CD4-positive, alpha-beta T cell treated with Interleukin-6 at 100 ng/mL for 8 hours (primary cell): ENCODE measurements at regions not wholly inside any gene's neighbourhood (a gene's known extent, or its start where the extent isn't known, plus 50 kb on each side); places are given as distances from the start of the nearest gene placed in this dataset.

Source experiments
- DNase-seq: peaks from one replicate; pipeline ENCODE4 v3.0.0-alpha.2; 2020; ENCODE audit warnings: mixed read lengths, low spot score

DNA sequence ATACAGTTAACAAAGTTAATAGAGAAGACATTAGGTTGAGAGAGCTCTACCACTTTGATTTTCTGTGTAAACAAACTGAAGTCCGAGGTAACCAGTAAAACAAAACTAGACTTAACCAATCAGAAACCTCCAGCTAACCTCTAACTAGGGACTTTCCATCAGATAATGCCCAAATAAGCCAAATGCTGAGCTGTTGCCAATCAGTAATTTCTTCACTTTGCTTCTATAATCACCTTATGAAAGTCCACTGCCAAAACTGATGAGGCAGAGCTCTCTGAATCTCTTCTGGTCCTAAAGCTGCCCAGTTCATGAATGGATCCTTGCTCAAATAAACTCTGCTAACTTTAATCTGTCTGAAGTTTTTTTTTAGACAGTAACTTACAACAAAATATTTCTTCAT lies 448.0 kb upstream of the NECTIN3 start:
- DNase-seq, result no peak

DNA sequence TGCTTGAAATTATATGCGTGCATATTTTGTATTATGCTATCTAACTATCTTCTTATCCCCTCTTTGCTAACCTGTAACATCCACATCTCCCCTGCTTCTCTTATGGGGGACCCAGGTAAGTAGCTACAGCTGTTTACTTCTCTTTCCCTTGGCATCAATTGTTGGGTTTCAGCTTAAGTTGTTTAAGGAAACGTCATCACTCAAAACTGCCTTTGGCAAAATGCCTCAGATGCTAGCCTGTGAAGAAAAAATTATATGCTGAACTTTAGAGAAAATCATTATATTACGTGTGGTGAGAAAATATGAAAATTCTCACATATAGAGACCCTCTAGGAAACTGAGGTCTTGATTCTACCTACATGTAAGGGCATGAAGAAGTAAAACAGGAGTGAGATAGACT lies 447.0 kb upstream of the NECTIN3 start:
- no peak for DNase-seq

DNA sequence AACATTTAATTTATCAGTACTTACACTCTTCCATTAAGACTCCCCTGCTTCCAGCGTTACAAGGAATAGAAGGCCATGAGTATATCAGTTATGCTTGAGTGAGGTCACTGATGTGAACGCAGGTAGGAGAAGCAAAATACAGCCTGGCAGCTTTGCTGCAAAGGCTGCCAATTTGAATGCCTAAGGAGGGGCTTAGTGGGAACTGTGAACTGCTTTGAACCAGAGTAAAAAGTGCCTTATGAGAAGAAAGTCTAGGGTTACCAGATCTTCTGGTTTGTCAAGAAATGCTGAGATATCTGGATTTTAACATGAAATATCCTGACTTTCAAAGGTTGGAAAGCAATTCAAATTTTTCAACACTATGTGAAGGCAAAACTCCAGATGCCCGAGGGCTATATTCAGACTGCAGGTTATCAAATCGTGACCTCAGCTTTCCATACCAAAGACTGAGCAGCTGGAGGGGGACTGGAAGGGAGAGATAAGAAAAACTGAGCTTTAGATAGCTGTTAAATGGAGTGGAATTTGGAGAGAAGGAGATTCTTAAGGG lies 446.3 kb upstream of the NECTIN3 start:
- DNase-seq, result no peak

DNA sequence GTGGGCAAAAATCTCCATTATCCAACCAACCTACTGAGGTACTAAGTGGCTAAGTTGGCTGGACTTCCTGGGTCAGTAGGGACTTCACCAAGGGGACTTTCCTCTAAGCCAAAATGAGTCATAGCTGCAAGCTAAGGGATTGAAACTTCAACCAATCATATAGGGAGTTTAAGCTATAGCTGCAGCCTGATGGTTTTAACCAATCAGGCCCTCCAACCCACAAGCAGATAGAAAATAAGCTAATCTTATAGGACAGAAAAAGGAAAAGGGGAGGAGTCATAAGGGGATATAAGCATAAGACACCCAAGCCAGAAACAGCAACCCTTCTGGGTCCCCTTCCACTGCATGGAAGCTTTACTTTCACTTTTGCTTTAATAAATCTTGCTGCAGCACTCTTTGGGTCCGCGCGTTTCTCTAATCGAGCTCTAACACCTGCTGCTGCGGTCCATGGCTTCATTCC lies 444.9 kb upstream of the NECTIN3 start:
- peak; percentile 7 for DNase-seq

DNA sequence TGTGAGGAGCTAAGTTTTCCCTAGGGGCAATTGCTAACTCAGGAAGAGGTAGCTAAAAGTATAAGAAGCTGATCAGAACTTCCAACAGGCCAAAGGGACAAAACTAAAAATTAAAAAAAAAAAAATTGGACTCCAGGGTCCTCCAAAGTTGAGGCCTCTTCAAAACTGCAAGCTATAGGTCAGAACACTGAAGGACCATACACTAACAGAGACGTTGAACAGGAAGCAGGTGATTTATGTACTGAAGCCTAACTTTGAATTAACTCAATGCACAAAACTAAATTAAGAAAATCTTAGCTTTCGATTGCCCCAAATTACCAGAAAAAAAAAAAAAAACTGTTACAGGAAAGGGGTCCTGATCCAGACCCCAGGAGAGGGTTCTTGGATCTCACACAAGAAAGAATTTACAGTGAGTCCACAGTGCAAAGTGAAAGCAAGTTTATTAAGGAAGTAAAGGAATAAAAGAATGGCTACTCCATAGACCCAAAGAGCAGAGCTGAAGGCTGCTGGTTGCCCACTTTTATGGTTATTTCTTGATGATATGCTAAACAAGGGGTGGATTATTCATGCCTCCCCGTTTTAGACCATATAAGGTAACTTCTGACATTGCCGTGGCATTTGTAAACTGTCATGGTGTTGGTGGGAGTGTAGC lies 442.8 kb upstream of the NECTIN3 start:
- no peak for DNase-seq

DNA sequence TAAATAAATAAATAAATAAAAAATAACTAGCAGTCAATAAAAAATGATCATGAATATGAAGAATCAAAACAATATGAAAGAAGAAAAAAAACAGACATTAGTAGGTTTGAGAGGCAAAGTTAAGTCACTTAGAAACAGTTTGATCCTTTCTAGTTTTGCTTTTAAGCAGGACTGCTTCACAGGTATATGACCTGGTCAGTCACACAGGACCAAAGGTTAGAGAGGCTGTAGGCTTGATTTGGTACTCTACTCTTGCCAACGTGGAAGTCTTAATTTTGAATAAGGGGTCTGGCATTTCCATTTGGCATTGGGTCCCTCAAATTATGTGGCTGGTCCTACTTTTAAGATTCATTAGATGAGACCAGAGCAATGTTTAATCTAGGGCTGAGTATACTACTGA lies 441.7 kb upstream of the NECTIN3 start:
- DNase-seq, result no peak

DNA sequence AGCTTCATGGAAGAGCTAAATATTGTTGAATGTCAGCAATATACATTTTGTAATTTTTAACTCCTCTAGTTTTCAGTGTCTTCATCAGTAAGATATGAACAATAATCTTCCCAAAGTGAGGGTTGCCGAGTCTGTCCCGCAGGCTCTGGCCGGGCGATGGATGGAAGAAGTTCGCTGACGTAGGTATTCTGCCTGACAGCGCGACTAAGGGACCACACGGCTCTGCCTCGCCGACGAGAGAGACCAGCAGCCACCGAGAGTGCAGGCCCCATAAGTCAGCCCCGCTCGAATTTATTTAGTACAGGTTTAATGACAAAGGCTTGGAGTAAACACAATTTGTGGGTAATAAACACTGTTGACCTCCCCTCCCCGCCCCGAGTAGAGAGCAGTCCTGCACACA lies 427.4 kb upstream of the NECTIN3 start:
- no peak for DNase-seq

DNA sequence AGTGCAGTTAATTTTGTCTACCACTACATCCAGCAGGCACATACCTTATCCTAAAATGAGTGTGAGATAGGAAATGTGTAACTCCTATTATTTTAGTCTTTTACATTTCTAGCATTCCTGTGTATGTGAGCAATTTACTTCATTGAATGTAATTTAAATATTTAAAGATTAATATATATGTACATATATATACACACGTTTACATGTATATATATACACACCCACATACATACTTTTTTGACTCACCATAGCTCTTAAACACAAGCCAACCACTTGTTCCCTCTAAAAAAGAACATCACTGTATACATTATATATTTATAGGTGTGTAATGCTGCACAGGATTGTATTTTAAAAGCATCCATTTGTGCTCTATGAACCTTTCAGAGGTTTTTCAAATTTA lies 425.6 kb upstream of the NECTIN3 start:
- no peak for DNase-seq

DNA sequence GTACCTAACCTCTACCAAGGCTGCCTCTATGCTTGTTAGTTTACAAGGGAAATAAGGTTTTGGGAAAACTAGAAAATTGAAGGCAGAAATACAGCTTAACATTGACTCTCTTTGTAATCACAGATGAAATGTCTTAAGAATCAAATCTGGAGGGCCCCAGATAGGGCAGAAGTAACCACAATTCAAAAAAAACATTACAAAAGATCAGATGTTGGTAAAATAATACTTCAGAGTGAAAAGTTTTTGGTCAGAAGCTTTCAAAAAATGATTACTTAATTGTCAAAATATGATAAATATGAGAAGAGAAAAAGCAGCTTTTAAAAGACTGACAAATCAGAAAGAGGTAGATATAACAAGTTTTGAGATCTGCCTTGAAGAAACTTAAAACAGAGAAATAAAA lies 425.1 kb upstream of the NECTIN3 start:
- DNase-seq, result no peak

DNA sequence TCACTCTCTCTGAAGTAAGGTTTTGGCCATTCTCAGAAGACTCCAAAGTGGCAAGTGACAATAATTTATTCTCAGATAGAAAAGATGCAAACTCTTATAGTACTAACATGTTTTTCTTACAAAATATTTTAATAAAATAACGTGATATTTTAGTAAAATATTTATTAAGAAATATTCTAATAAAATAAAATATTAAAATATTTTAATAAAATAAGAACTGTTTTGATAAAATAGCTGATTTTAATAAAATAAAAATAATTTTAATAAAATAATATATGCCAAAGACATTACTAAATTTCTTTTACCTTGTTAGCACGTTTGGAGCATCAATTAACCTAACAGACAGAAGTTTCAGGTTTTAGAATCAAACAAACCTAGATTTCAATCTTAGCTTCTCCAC lies 424.0 kb upstream of the NECTIN3 start:
- no peak for DNase-seq

DNA sequence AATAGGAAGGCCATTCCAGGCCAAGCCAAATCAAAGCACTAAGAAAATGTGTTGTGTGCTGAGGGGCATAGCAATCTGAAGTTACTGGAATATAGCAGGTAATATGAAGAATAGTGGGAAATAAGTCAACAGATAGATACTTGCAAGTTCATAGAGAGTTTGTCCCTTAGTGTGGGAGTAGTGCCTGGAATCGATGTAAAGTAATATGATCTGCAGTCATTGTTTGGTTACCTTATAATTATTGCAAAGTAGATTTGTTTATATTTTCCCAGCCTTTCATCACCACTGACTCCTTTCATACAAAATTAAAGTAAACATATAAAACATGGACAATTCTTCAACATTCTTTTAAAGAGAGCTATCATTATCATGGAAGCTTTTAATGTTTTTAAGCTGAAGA lies 420.9 kb upstream of the NECTIN3 start:
- DNase-seq, result no peak

DNA sequence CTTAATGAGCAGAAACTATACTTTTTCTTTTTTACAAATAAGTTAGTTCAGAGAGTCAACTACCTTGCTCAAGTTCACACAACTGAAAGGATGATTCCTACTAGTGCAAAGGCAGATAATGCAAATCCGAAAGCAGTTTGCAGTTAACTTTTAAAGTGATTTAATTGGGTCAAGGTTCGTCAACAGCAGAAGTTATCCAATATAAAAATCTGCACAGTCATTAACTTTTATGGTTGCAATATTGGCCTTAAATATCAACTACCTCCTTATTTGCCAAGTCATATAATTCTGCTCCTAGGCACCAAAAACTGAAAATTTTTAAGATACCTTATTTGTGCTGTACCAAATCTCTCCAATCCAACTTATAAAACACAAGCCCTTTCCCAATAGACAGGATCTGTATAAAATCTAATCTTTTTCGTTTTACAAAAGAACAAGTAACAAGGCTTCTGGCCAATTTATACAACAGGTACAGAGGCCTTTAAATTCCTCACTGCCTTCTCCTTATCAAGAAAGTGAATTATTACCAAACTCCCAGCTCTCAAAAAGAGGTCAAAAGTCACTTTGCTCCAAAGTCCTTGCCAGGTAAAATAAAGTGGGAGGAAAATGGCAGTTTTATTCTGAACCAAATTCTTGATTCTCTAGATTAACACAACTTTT lies 416.6 kb upstream of the NECTIN3 start:
- no peak for DNase-seq

DNA sequence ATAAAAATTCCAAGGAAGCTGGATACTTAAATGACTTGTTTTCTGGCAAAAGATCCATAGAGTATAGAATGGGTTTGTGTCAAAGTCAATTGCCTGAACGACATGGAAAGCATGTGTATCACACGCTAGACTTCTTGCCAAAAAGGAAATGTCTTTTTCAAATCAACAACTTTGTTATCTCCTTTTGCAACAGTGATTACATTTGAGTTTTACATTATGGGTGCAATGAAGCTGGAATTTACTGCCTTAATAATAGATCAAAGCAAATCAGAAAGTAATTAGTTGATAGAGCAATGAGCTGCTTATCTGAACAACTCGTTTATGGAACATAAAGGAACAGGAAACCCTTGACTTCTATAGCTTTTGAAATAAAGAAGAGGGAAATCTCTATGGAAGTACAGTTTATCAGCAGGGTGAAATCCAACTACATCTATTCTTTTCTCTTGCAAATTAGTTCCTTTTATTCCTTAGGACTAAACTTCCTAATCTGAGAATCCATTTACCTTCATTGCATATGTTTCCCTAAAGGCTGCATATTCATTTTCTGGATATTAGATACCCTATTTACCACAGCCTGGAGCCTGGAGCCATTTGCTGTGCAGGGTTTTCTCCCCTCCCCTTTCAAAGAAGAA lies 415.1 kb upstream of the NECTIN3 start:
- DNase-seq, result no peak

DNA sequence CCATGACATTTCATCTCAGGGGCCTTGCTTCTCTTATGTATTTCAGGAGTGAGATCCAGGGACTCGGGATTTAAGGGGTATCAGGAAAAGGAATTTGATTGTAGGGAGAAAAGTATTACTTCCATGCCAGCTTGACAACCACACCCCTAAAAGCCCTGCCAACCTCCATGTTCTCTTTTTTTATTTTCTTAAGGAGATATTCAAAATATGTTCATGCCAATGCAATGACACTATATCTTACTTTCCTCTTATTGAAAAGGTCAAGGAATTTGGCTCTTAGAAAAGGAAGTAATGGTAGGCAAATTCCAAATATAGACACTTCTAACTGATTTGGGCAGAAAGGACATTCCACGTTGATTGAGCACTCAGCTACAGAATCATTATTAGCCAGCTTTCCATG lies 407.5 kb upstream of the NECTIN3 start:
- DNase-seq, result no peak

DNA sequence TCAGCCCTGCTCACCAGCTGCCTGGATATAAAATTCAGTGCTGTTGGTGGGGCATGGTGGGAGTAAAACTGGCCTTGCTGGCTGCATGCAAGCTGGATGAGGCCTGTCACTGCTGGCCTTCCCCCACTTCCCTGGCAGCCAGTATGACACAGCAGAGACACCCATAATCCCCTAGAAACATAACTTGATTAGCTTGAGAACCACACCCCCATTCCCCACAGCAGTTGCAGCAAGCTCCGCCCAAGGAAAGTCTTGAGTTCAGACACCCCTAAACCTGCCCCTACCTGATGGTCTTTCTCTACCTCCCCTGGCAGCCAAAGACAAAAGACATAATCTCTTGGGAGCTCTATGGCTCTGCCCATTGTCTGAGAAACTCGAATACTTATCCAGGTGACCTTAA lies 405.1 kb upstream of the NECTIN3 start:
- DNase-seq, result no peak

DNA sequence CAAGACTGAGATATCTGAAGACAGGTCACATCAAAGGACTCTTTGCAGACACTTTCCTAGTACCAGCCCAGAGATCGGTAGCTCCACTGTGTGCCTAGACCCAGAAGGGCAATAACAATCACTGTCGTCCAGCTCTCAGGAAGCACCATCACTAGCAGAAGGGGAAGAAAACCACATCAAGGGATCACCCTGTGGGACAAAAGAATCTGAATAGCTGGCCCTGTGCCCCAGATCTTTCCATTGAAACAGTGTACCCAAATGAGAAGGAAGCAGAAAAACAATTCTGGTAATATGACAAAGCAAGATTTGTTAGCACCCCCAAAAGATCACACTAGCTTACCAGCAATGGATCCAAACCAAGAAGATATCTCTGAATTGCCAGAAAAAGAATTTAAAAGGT lies 404.4 kb upstream of the NECTIN3 start:
- no peak for DNase-seq

DNA sequence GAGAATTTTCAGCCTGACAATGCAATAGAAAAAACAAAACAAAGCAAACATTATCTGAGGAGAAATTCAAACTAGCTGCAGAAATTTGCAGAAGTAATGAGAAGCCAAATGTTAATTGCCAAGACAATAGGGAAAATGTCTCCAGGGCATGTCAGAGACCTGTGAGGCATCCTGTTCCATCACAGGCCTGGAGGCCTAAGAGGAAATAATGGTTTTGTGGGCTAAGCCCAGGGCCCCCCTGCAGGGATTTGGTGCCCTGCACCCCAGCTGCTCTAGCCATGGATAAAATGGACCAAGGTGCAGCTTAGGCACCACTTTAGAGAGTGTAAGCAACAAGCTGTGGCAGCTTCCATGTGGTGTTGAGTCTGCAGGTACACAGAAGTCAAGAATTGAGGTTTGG lies 401.2 kb upstream of the NECTIN3 start:
- no peak for DNase-seq

DNA sequence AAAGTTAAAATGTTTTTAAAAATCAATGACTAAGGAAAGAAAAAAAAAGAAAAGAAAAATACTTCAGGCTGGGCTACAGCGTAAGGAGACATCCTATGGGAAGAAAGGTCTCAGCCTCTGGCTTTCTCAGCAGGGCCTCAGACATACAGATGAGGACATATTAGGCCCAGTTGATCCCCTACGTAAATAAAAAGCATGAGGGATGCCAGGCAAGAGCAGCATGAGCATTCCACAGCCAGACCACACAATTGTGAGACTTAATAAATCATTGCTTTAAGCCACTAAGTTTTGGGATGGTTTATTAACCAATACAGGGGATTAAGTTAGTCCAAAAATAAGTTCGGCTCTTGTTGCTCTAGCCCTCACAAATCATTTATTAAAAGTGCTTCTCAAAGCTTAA lies 394.1 kb upstream of the NECTIN3 start:
- no peak for DNase-seq

DNA sequence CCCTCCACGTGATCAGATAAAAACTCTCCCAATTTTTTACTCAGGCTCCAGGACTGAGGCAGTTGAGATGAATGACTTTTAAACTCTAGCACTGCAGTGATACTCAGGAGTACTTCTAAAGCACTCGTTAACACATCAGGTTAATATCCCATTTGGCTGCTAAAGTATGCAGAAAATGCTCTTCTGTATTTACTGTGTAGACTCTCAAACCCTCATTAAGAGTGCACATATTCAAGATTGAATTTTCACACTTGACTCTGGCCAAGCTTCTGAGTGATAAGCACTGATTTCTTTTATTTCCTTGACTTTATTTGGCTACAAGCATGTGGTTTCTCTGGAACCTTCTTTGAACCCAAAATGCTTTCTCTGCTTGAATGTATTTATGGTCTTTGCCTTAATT lies 392.3 kb upstream of the NECTIN3 start:
- DNase-seq, result no peak

DNA sequence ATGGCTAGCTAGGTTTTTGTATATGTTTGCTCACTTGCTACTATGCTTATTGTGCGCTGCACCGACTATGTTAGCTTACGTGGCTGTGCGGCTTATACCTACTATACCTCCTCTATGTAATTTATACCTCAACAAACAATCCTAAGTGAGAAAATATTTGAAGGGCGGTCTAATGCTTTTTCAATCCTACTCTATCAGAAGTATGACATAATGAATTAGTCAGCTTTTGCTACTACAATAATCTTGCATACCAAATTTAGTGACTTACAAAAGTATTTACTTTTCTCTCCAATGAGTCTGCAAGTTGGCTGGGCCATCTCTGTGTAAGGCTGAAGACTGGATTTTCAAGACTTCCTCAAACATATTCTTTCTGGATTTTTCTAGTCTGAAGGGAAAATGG lies 391.2 kb upstream of the NECTIN3 start:
- no peak for DNase-seq

DNA sequence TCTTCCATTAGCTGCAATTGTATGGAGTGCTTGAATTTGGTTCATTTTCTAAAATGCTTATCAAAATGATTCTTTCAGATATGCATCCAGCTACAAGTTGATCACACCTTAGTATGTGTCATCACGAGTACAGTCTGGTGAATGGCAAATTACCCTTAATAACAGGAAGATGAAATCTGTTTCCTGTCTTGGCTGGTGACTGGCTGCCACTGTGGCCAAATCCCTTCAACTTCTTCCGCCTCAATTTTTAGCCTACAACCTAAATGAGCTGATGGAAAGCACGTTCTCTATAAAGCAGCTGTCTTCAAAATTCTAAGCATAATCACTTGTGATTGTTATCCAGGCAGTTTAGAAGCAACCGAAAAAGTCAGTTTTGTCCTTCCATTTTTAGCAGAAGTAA lies 387.1 kb upstream of the NECTIN3 start:
- DNase-seq, result no peak

DNA sequence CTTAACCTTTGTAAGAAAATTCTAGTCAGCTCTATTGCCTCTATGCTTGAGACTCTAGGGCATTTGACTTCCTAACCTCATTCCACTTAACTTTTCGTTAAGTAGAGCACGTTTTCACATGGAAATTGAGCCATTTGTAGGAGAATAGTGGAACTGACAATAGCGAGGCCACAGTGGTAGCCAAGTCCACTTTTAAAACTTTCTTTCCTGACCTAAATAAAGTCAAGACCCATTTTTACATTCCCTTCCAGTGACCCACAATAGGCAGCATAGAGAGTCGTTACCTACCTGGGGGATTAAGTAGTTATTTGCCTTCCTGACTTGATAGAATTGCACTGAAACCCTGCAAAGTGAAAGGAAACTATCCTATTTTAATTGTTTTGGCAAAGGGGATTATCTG lies 386.0 kb upstream of the NECTIN3 start:
- no peak for DNase-seq

DNA sequence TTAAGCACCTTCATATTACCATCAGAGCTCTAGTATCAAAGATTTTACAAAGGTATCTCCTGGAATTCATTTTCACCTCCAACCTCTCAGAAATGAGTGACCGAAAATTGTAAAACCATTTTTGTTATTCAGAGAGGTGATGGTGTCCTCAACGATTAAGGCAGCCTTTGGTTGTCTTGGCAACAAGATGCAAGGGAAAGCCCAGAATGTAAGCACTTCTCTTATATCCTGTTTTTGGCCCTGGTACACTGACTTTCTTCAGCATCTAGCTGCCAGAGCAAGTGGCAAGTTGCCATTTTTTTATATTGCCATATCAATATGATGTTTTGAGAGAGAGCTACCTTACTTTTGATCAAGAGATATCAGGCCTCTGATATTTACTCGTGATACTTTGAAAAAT lies 384.9 kb upstream of the NECTIN3 start:
- DNase-seq, result no peak
